Osteocyte (in vitro differentiated cells): ENCODE measurements at regions not wholly inside any gene's neighbourhood (a gene's known extent, or its start where the extent isn't known, plus 50 kb on each side); places are given as distances from the start of the nearest gene placed in this dataset.

ENCODE experiments used
- DNase-seq: peaks from one replicate; pipeline ENCODE4 v3.0.0; 2021; ENCODE audit warnings: mixed read lengths; ENCODE audit not compliant: unreplicated experiment; ENCODE audit errors: extremely low spot score
- H3K27ac Mint-ChIP-seq: one replicate; pipeline ENCODE4 v1.8.0; 2021; ENCODE audit warnings: mild to moderate bottlenecking, mixed read lengths; ENCODE audit not compliant: unreplicated experiment
- H3K27me3 Mint-ChIP-seq: one replicate; pipeline ENCODE4 v1.8.0; 2021; ENCODE audit warnings: mixed read lengths; ENCODE audit not compliant: unreplicated experiment
- H3K36me3 Mint-ChIP-seq: one replicate; pipeline ENCODE4 v1.8.0; 2021; ENCODE audit warnings: mixed read lengths; ENCODE audit not compliant: unreplicated experiment
- H3K4me1 Mint-ChIP-seq: one replicate; pipeline ENCODE4 v1.8.0; 2021; ENCODE audit warnings: mixed read lengths; ENCODE audit not compliant: unreplicated experiment
- H3K4me3 Mint-ChIP-seq: one replicate; pipeline ENCODE4 v1.8.0; 2021; ENCODE audit warnings: mild to moderate bottlenecking, moderate library complexity, mixed read lengths; ENCODE audit not compliant: unreplicated experiment
- H3K9me3 Mint-ChIP-seq: one replicate; pipeline ENCODE4 v1.8.0; 2021; ENCODE audit warnings: mixed read lengths; ENCODE audit not compliant: unreplicated experiment
- CTCF ChIP-seq: fragments of 200-600 bp; sonication (generic); IDR thresholded peaks from 2 replicates; pipeline ENCODE4 v1.5.0; 2021; ENCODE audit warnings: antibody characterized with exemption, mild to moderate bottlenecking, moderate library complexity

- H3K36me3 Mint-ChIP-seq = no peaks in the 10 kb centered on the region
- no peak overlapping the region for H3K27ac Mint-ChIP-seq
- H3K4me3 Mint-ChIP-seq = no peak overlapping the region
- H3K9me3 Mint-ChIP-seq = no peaks in the 10 kb centered on the region
- H3K27me3 Mint-ChIP-seq = no peaks in the 10 kb centered on the region
- DNase-seq = no peak
- no peaks in the 10 kb centered on the region for H3K4me1 Mint-ChIP-seq
- TF ChIP-seq CTCF = no peak
Observed at GRCh38 chr10:35752469-35753461, 110.7 kb upstream of the FZD8 start.

- H3K27ac Mint-ChIP-seq = no peak overlapping the region
Observed at GRCh38 chr10:35751347-35751746, 109.3 kb upstream of the FZD8 start.

GRCh38 chr10:35749230-35749629, 107.1 kb upstream of the FZD8 start:
- DNase-seq = no peak
- no peaks in the 10 kb centered on the region for H3K9me3 Mint-ChIP-seq
- TF ChIP-seq CTCF = no peak

More at GRCh38 chr10:35751347-35751746, 109.3 kb upstream of the FZD8 start:
- Mint-ChIP-seq H3K4me3 (no peak overlapping the region), H3K4me1 (no peaks in the 10 kb centered on the region), H3K9me3 (no peaks in the 10 kb centered on the region), H3K36me3 (no peaks in the 10 kb centered on the region), H3K27me3 (no peaks in the 10 kb centered on the region)
- TF ChIP-seq CTCF = no peak
- DNase-seq = no peak

GRCh38 chr10:35745617-35746403, 103.7 kb upstream of the FZD8 start:
- no peak for DNase-seq
- Mint-ChIP-seq H3K36me3 (no peaks in the 10 kb centered on the region), H3K27me3 (no peaks in the 10 kb centered on the region), H3K4me1 (peaks cover 6% of the 10 kb centered on the region), H3K9me3 (no peaks in the 10 kb centered on the region), H3K4me3 (no peak overlapping the region), H3K27ac (no peak overlapping the region)
- no peak for TF ChIP-seq CTCF

More at GRCh38 chr10:35749230-35749629, 107.1 kb upstream of the FZD8 start:
- Mint-ChIP-seq H3K27me3 (no peaks in the 10 kb centered on the region), H3K36me3 (no peaks in the 10 kb centered on the region), H3K4me1 (no peaks in the 10 kb centered on the region), H3K27ac (no peak overlapping the region), H3K4me3 (no peak overlapping the region)

- H3K4me3 Mint-ChIP-seq = no peak overlapping the region
- peaks cover 3% of the 10 kb centered on the region for H3K9me3 Mint-ChIP-seq
- no peak for DNase-seq
- no peak overlapping the region for H3K27ac Mint-ChIP-seq
- H3K27me3 Mint-ChIP-seq = no peaks in the 10 kb centered on the region
- no peaks in the 10 kb centered on the region for H3K36me3 Mint-ChIP-seq
- TF ChIP-seq CTCF = no peak
- peaks cover 6% of the 10 kb centered on the region for H3K4me1 Mint-ChIP-seq
Observed at GRCh38 chr10:35743851-35744250, 101.8 kb upstream of the FZD8 start.
